Left ventricle myocardium inferior (tissue), 1 donor: ENCODE measurements at regions not wholly inside any gene's neighbourhood (a gene's known extent, or its start where the extent isn't known, plus 50 kb on each side); places are given as distances from the start of the nearest gene placed in this dataset.

Experiments
- DNase-seq: peaks from one replicate; pipeline ENCODE4 v3.0.0-alpha.2; 2020
- H3K27ac ChIP-seq: fragments of 200-600 bp; replicated peaks from 2 replicates; pipeline ENCODE4 v1.8.0; 2021
- H3K27me3 ChIP-seq: fragments of 200-600 bp; 2 replicates; pipeline ENCODE4 v1.8.0; 2021; ENCODE audit warnings: low read depth
- H3K36me3 ChIP-seq: fragments of 200-600 bp; 2 replicates; pipeline ENCODE4 v1.8.0; 2021
- H3K4me1 ChIP-seq: fragments of 200-600 bp; 2 replicates; pipeline ENCODE4 v1.8.0; 2021
- H3K4me3 ChIP-seq: fragments of 200-600 bp; 2 replicates; pipeline ENCODE4 v1.8.0; 2021; ENCODE audit warnings: mild to moderate bottlenecking, moderate library complexity
- H3K9me3 ChIP-seq: fragments of 200-600 bp; replicated peaks from 2 replicates; pipeline ENCODE4 v1.8.0; 2021
- CTCF ChIP-seq: fragments of 200-600 bp; IDR thresholded peaks from 2 replicates; pipeline ENCODE4 v1.8.0; 2021; ENCODE audit warnings: antibody characterized with exemption, mild to moderate bottlenecking, borderline replicate concordance
- intact Hi-C: fragments of 100-400 bp; cut with micrococcal nuclease; formaldehyde crosslinking; loops from one replicate; pipeline ENCODE4 v1.11.0; 2022
- donor health status: DM: no; HTN: yes; CAD: no; lungs with severe emphysema.

GRCh38 chr9:73816905-73817304 is 665.2 kb downstream of the ANXA1 start:
- no peak for DNase-seq
- no peaks in the 10 kb centered on the region for H3K9me3 ChIP-seq
- no peak overlapping the region for H3K27ac ChIP-seq
- no peaks in the 10 kb centered on the region for H3K4me1 ChIP-seq
- H3K4me3 ChIP-seq, result no peak overlapping the region
- no peaks in the 10 kb centered on the region for H3K36me3 ChIP-seq
- H3K27me3 ChIP-seq, result no peaks in the 10 kb centered on the region
- no peak for TF ChIP-seq CTCF
- intact Hi-C loops, result no loop called here

- Histone ChIP-seq H3K27ac (no peak overlapping the region), H3K27me3 (no peaks in the 10 kb centered on the region), H3K9me3 (no peaks in the 10 kb centered on the region), H3K4me3 (no peak overlapping the region), H3K36me3 (no peaks in the 10 kb centered on the region), H3K4me1 (no peaks in the 10 kb centered on the region)
- intact Hi-C loops, result no loop called here
- DNase-seq, result no peak
- no peak for TF ChIP-seq CTCF
Measured at GRCh38 chr9:73824671-73825070, 672.5 kb upstream of the RORB start.

- Histone ChIP-seq H3K27ac (no peak overlapping the region), H3K27me3 (no peaks in the 10 kb centered on the region), H3K4me3 (no peak overlapping the region), H3K4me1 (no peaks in the 10 kb centered on the region), H3K36me3 (no peaks in the 10 kb centered on the region), H3K9me3 (no peaks in the 10 kb centered on the region)
- no peak for TF ChIP-seq CTCF
- intact Hi-C loops, result no loop called here
- DNase-seq, result no peak
Measured at GRCh38 chr9:73838871-73839270, 658.3 kb upstream of the RORB start.

- intact Hi-C loops, result no loop called here
- no peak for DNase-seq
- no peak overlapping the region for H3K27ac ChIP-seq
- no peak for TF ChIP-seq CTCF
- no peaks in the 10 kb centered on the region for H3K4me1 ChIP-seq
- H3K36me3 ChIP-seq, result no peaks in the 10 kb centered on the region
- H3K9me3 ChIP-seq, result no peaks in the 10 kb centered on the region
- H3K27me3 ChIP-seq, result no peaks in the 10 kb centered on the region
- H3K4me3 ChIP-seq, result no peak overlapping the region
Measured at GRCh38 chr9:73839471-73839870, 657.7 kb upstream of the RORB start.

- DNase-seq, result no peak
- no peaks in the 10 kb centered on the region for H3K4me1 ChIP-seq
- intact Hi-C loops, result no loop called here
Measured at GRCh38 chr9:73841018-73841417, 656.1 kb upstream of the RORB start.

More at GRCh38 chr9:73841018-73841417, 656.1 kb upstream of the RORB start:
- TF ChIP-seq CTCF, result no peak
- Histone ChIP-seq H3K36me3 (no peaks in the 10 kb centered on the region), H3K27me3 (no peaks in the 10 kb centered on the region), H3K9me3 (no peaks in the 10 kb centered on the region), H3K27ac (no peak overlapping the region), H3K4me3 (no peak overlapping the region)
